GM18508 (cell line): ENCODE measurements at regions not wholly inside any gene's neighbourhood (a gene's known extent, or its start where the extent isn't known, plus 50 kb on each side); places are given as distances from the start of the nearest gene placed in this dataset.
"Not testable (repeated sequence)": the region's sequence is repeated elsewhere in the genome, so short reads cannot be mapped to it uniquely, and the experiment has no call there.

Experiments
- ATAC-seq: cut with Tn5 transposase; IDR thresholded peaks from one replicate; pipeline ENCODE4 v1.9.1; 2021; ENCODE audit warnings: moderate number of reproducible peaks; ENCODE audit not compliant: insufficient read depth, unreplicated experiment

GRCh38 chr5:124522992-124523391 is 223.4 kb downstream of the ZNF608 start:
- ATAC-seq = no peak

DNA sequence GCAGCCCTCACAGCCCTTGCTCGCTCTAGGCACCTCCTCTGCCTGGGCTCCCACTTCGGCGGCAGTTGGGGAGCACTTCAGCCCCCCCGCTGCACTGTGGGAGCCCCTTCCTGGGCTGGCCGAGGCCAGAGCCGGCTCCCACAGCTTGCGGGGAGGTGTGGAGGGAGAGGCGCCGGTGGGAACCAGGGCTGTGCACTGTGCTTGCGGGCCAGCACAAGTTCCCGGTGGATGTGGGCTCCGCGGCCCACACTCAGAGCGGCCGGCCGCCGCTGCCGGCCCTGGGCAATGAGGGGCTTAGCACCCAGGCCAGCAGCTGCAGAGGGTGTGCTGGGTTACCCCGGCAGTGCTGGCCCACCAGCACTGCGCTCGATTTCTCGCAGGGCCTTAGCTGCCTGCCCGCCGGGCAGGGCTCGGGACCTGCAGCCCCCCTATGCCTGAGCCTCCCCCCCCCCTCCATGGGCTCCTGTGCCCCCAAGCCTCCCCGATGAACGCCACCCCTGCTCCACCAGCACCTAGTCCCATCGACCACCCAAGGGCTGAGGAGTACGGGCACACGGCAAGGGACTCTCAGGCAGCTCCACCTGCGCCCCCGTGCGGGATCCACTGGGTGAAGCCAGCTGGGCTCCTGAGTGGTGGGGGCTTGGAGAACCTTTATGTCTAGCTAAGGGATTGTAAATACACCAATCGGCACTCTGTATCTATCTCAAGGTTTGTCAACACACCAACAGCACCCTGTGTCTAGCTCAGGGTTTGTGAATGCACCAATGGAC is 224.8 kb downstream of the ZNF608 start:
- no peak for ATAC-seq

GRCh38 chr5:124519396-124519795 is 227.0 kb downstream of the ZNF608 start:
- ATAC-seq = peak; percentile 93

DNA sequence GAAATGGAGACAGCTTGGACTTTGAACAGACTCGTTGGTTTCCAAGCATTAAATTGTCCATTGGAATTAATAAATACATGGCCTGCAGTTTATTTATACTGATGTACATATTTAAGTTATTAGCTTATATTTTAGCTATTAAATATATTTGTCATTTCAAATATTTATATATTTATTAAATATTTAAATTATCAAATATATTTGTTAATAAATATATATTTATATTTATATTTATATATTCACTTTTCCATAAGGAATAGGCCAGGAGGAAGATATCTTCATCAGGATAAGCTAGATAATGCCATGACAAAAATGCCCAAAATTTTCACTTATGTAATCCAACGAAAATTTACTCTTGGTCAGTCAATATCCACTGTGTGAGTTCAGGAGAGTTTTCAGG is 229.9 kb downstream of the ZNF608 start:
- no peak for ATAC-seq

GRCh38 chr5:124515497-124516245 is 230.8 kb downstream of the ZNF608 start:
- ATAC-seq = no peak

- ATAC-seq = no peak
These were observed 231.5 kb downstream of the ZNF608 start for GRCh38 chr5:124514956-124515355.

DNA sequence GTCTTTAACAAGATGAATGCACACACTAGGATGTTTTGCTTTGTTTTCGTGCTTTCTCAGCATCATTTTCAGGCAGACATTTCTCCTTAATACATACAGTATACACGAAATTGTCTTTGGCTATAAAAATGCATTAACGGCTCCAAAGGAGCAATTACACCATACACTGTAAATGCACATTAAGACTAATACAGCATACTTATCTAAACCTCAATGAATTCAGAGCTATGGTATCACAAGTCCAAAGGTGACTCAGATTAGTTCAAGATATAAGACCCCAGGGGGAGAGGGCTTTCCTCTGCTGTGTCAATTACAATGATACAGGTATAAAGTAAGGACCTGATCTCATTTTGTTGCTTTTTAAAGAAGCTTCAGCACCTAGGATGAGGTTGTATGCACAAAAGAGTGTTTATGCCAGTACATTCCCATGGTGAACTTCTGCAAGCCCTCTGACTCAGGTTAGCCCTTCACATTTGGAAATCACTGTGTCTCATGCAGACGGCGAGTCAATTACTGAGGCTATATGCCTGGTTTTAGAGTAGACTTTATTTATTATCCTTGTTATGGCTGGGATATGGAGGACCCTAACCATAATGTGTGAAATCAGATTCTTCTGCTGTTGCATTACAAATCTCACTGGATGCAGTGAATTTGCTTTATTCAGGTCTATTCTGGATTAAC is 233.3 kb downstream of the ZNF608 start:
- ATAC-seq = no peak

DNA sequence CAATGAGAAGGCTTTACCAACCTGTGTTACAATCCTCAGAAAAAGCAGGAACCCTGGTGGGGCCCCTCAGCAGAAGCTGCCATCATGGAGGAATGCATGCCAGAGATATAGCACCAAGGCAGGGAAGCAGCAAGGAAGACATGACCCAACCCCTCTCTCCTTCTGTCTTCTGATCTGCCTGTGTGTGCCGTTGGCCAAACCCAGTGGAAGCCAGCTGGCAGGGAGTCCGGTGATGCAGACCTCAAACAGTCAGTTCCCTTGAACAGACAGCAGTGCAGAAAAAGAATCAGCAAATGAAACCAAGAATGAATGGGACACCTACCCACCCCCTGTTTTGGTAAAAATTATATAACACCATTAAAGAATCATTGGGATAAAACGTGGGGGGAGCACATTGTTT is 234.2 kb downstream of the ZNF608 start:
- no peak for ATAC-seq

DNA sequence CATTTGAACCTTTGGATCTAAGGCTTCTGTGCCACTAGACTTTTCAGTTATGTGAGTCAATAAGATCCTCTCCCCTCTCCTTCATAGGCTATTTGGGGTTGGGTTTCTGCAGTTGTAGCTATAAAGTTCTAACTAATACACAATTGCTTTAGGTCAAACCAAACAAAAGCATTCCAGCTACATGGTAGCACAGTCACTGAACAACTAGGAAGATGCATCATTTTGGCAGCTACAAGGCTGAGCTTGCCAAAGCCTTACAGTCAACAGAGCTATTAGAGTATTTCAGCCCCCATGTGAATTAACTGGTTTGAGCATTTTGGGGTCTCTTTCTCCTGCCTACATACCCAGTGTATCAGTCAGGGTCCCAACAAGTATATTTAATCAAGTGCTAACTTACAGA is 234.6 kb downstream of the ZNF608 start:
- ATAC-seq = no peak

GRCh38 chr5:124507688-124508087 is 238.8 kb downstream of the ZNF608 start:
- no peak for ATAC-seq

DNA sequence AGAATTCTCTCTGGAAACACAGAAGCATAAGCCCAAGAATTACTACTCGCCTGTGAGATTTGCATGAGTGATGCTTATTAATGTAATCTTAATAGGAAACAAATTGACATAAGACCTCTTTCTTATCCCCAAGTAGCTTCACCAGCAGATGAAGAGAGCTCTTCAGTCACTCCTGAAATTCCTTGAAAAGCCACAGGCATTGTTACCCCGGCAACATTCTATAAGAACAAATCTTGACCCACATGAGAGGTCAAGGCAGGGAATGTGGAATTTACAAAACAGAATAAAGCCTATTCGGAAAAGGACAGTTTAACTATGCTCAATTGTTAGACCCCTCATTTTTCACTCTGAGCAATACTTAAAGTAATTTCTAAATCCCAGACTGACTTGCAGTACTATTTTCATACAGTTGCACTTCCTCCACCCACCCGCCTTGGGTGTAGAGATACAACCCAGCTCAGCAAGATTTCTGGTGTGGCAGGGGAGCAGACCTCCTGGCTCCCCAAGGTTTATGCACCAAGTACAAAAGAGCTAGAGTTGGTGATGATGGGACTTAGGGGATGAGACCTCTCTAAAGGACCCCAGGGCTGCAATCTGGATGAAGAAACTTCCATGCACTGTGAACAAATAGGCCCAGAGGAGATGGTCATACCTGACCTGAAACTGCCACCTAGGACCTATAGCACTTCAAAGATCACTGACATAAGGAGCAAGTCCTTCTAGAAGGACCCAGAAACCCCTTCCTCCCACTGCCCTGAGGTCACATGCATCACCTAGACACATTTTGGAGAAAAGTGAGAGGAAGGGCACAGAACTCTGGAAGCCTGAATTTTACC is 242.1 kb downstream of the ZNF608 start:
- peak; percentile 89 for ATAC-seq

GRCh38 chr5:124502551-124502950 is 243.9 kb downstream of the ZNF608 start:
- no peak for ATAC-seq

DNA sequence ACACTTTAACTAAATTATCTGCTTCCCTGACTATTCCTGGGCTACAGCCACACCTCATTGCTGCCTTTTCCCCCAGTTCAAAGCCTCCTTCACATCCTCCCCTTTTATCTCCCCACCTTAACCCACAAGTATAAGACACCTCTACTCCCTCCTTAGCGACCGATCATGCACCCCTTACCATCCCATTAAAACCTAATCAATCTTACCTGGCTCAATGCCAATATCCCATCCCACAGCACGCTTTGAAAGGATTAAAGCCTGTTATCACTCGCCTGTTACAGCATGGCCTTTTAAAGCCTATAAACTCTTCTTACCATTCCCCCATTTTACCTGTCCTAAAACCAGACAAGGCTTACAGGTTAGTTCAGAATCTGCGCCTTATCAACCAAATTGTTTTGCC is 246.6 kb downstream of the ZNF608 start:
- ATAC-seq = not testable (repeated sequence)

- ATAC-seq = not testable (repeated sequence)
These were observed 249.5 kb downstream of the ZNF608 start for GRCh38 chr5:124496968-124497367.

DNA sequence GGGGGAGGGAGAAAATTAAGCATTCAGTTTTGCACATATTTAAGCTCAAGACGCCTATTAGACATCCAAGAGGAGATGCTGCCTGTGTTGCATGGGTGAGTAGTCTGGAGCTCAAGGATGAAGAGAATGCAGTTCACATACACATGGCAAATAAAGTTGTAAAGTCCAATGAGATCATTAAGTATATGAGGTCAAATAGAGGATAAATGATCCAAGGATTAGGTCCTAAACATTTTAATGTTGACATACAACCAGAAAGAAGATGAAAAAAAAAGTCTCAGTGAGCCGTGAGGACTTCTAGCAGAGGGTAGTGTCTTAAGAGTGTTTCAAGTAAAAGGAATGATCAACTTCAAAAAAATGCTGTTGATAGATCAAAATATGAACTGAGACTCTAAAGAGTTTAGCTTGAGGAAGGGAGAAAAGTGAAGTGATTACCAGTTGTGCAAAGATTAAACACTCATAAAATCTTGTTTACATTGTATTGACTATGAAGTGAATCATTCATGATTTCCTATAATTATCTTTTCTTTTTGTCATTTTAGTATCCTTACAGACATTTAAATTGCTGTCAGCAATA is 251.8 kb downstream of the ZNF608 start:
- ATAC-seq = no peak

- no peak for ATAC-seq
These were observed 253.8 kb downstream of the ZNF608 start for GRCh38 chr5:124492444-124493224.

GRCh38 chr5:124490315-124490714 is 256.1 kb downstream of the ZNF608 start:
- ATAC-seq = not testable (repeated sequence)

DNA sequence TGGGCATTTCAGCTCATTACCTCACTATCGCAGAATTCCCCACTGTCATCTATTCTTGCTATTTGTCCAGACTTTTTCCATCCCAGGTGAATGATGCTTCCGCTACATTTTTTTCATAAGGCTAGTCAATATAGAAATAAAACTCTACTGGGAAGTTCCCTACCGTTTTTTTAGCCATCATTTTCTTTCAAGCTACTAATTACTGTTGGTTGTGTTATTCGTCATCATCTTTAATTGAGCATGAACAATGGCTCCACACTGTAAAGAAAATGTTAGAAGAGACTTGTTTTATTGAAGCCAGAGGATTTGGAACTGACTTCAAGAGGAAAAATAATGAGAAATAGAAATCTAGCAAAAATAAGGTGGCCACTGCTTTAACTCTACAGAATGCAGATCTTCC is 265.0 kb downstream of the ZNF608 start:
- ATAC-seq = no peak

GRCh38 chr5:124480964-124481363 is 265.5 kb downstream of the ZNF608 start:
- no peak for ATAC-seq
